Breast epithelium (tissue), 4 donors: ENCODE measurements at regions not wholly inside any gene's neighbourhood (a gene's known extent, or its start where the extent isn't known, plus 50 kb on each side); places are given as distances from the start of the nearest gene placed in this dataset.

Experiments used
- DNase-seq, 2 donors: peaks; one replicate each; pipeline ENCODE4 v3.0.0-alpha.2; 2019; ENCODE audit warnings: low spot score in 2 of 2
- H3K27ac ChIP-seq, 2 donors: fragments of 200-600 bp; sonication (generic) in 1 of 2; one replicate each; pipeline ENCODE4 v1.5.1; 2016 to 2019; ENCODE audit warnings: mild to moderate bottlenecking in 1 of 2
- H3K27me3 ChIP-seq, 2 donors: fragments of 200-600 bp; sonication (generic) in 1 of 2; one replicate each; pipeline versions ENCODE4 v1.5.1 to v1.6.0; 2017 to 2019; ENCODE audit warnings: control low read depth in 1 of 2, mild to moderate bottlenecking in 1 of 2
- H3K36me3 ChIP-seq: fragments of 200-600 bp; one replicate; pipeline ENCODE4 v1.5.1; 2019
- H3K4me1 ChIP-seq, 2 donors: fragments of 200-600 bp; sonication (generic); one replicate each; pipeline ENCODE4 v1.5.1; 2016 to 2019; ENCODE audit warnings: control low read depth in 1 of 2
- H3K4me3 ChIP-seq, 3 donors: fragments of 200-600 bp; sonication (generic); 1 replicate in 2 of 3; 2 replicates in 1 of 3; pipeline ENCODE4 v1.5.1; 2016 to 2019; ENCODE audit warnings: mild to moderate bottlenecking in 3 of 3, moderate library complexity in 2 of 3
- H3K9me3 ChIP-seq, 2 donors: fragments of 200-600 bp; sonication (generic) in 1 of 2; one replicate each; pipeline ENCODE4 v1.5.1; 2016 to 2019; ENCODE audit warnings: control low read depth in 1 of 2
- CTCF ChIP-seq, 3 donors: fragments of 450-650 bp; IDR thresholded peaks; one replicate each; pipeline ENCODE4 v1.5.1; 2016 to 2017; ENCODE audit warnings: antibody characterized with exemption in 3 of 3, mild to moderate bottlenecking in 3 of 3, moderate library complexity in 3 of 3
- POLR2A ChIP-seq: fragments of 450-650 bp; IDR thresholded peaks from one replicate; pipeline ENCODE4 v1.6.1; 2016; ENCODE audit warnings: antibody characterized with exemption, mild to moderate bottlenecking, moderate library complexity
- POLR2AphosphoS5 ChIP-seq, 3 donors: sonication (generic); formaldehyde crosslinking; IDR thresholded peaks; one replicate each; pipeline ENCODE4 v1.6.1; 2017; ENCODE audit warnings: antibody characterized with exemption in 3 of 3
- intact Hi-C: fragments of 100-400 bp; cut with DNase I; formaldehyde crosslinking; loops from one replicate; pipeline ENCODE4 v1.15.1; 2023; ENCODE audit warnings: low total_unique reads

- Histone ChIP-seq H3K9me3 (no peaks in the 10 kb centered on the region), H3K36me3 (no peaks in the 10 kb centered on the region), H3K4me3 (no peak overlapping the region), H3K27ac (no peak overlapping the region), H3K4me1 (no peaks in the 10 kb centered on the region), H3K27me3 (peaks cover 3% of the 10 kb centered on the region in 2 donors)
- DNase-seq = no peak
- no peak for TF ChIP-seq POLR2A
- TF ChIP-seq CTCF (IDR thresholded peaks at IDR 0.05) = no peak
- no peak for TF ChIP-seq POLR2AphosphoS5 (IDR thresholded peaks at IDR 0.05)
- intact Hi-C loops = no loop called here
These were observed 49.9 kb upstream of the RAB6C start for GRCh38 chr2:129929321-129930290.
